ENCODE measurements at regions not wholly inside any gene's neighbourhood (a gene's known extent, or its start where the extent isn't known, plus 50 kb on each side); places are given as distances from the start of the nearest gene placed in this dataset.

GRCh38 chr2:103875131-103875530, 978.8 kb upstream of the POU3F3 start:
- Histone ChIP-seq H3K4me3 (ENCODE audit: low read depth, low read length) (no peak overlapping the region), H3K27ac (no peak overlapping the region), H3K27me3 (replicated peaks) (no peaks in the 10 kb centered on the region), H3K36me3 (replicated peaks) (no peaks in the 10 kb centered on the region)
- in situ Hi-C loops (cut with HindIII; ENCODE audit: low pct_ligation_motif_present, low sequenced_read_pairs): no loop called here
- TF ChIP-seq CTCF (IDR thresholded peaks at IDR 0.05; ENCODE audit: low read depth, low read length, missing control alignments): no peak
- DNase-seq: no peak

DNA sequence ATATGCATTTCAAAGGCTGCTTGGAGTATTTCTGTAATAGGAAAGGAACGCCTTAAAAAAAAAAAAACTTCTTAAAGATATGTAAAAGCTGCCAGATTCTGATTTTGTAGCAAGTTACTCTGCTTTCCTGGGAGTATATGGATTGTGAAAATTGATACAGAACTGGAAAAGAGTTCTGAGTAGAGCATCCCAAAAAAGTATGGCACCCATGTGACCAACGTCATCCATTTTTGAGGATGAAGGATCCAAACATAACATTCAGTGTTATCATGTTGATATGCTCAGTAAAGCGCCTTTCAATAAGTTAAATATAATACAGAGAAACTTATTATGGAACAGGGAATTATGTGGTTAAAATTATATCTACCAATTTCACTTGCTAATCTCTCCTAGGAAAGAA, 978.4 kb upstream of the POU3F3 start:
- H3K27ac ChIP-seq: no peak overlapping the region
- in situ Hi-C loops (cut with HindIII; ENCODE audit: low pct_ligation_motif_present, low sequenced_read_pairs): no loop called here
- H3K4me3 ChIP-seq (ENCODE audit: low read depth, low read length): no peak overlapping the region
- no peak for TF ChIP-seq CTCF (IDR thresholded peaks at IDR 0.05; ENCODE audit: low read depth, low read length, missing control alignments)
- DNase-seq: no peak
- H3K27me3 ChIP-seq (replicated peaks): no peaks in the 10 kb centered on the region
- H3K36me3 ChIP-seq (replicated peaks): no peaks in the 10 kb centered on the region

DNA sequence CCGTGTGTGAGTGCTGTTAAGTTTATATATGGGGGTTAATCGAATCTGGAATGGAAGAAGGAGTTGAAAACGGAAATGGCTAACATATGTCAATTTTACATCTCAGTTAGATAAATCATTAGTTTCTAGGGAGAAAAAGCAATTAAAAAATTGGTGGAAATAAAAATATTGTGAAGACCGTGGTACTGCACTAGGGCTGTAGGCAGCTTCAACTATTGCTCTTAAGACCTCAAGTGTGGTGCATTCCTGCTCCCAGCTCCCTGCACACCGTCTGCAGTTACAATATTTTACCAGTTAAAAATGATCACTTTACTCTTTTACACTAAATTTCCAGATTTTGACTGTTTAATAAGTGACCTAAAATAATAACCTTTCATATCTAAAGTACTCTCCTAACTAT, 977.3 kb upstream of the POU3F3 start:
- Histone ChIP-seq H3K4me3 (ENCODE audit: low read depth, low read length) (no peak overlapping the region), H3K27ac (no peak overlapping the region), H3K36me3 (replicated peaks) (no peaks in the 10 kb centered on the region), H3K27me3 (replicated peaks) (no peaks in the 10 kb centered on the region)
- TF ChIP-seq CTCF (IDR thresholded peaks at IDR 0.05; ENCODE audit: low read depth, low read length, missing control alignments): no peak
- in situ Hi-C loops (cut with HindIII; ENCODE audit: low pct_ligation_motif_present, low sequenced_read_pairs): no loop called here
- no peak for DNase-seq

DNA sequence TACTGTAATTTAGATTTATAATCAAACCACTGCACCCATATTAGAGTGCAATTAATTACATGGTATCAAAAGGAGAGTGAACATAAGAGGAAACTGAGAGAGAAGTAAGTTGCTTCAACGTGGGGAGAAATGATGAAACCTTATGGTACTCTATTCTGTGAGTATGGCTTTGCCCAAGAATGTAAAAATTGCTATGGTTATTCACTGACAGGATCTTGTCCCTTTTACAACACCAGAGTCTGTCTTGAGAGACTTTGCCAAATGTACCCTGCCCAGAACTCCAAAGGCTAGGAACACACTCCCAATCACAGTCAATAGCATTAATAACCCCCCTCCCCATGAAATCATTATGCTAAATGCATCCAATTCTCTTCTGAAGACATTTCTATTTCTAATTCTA, 974.8 kb upstream of the POU3F3 start:
- TF ChIP-seq CTCF (IDR thresholded peaks at IDR 0.05; ENCODE audit: low read depth, low read length, missing control alignments): no peak
- H3K4me3 ChIP-seq (ENCODE audit: low read depth, low read length): no peak overlapping the region
- in situ Hi-C loops (cut with HindIII; ENCODE audit: low pct_ligation_motif_present, low sequenced_read_pairs): no loop called here
- no peak for DNase-seq
- no peaks in the 10 kb centered on the region for H3K27me3 ChIP-seq (replicated peaks)
- H3K27ac ChIP-seq: no peak overlapping the region
- H3K36me3 ChIP-seq (replicated peaks): no peaks in the 10 kb centered on the region

DNA sequence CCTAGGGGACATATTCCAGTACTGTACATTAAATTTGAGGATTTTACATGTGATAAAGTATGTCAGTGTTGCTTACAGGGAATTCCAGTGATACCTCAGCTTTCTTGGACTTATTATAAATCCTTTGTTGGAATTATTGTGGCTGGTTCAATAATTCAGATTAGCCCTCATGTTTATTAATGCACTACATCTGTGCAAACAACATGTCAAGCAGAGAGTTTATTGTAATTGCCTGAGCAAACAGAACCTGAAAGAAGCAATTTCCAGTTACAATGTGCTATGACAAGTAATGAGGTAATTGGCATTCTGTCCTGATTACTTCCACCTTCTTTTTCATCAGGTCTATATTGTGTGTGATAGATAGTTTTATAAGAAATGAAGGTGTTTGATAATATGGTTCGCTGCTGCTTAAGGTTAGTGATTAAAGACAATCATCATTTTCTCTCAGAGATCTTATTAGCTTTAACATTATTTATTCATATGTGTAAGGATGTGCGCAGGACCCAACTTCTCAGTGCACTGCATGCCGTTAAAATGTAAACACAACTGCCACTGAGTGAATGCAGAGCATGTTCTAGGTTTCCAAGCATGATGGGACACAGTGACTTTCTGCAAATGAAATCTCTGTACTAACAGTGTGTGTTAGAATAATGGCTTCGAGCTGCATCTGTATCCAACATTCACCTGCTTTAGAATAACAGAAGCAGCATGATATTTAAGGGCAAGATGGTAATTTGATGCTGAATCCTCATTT, 973.7 kb upstream of the POU3F3 start:
- TF ChIP-seq CTCF (IDR thresholded peaks at IDR 0.05; ENCODE audit: low read depth, low read length, missing control alignments): no peak
- Histone ChIP-seq H3K4me3 (ENCODE audit: low read depth, low read length) (no peak overlapping the region), H3K27me3 (replicated peaks) (no peaks in the 10 kb centered on the region), H3K36me3 (replicated peaks) (no peaks in the 10 kb centered on the region), H3K27ac (no peak overlapping the region)
- DNase-seq: no peak
- in situ Hi-C loops (cut with HindIII; ENCODE audit: low pct_ligation_motif_present, low sequenced_read_pairs): no loop called here

DNA sequence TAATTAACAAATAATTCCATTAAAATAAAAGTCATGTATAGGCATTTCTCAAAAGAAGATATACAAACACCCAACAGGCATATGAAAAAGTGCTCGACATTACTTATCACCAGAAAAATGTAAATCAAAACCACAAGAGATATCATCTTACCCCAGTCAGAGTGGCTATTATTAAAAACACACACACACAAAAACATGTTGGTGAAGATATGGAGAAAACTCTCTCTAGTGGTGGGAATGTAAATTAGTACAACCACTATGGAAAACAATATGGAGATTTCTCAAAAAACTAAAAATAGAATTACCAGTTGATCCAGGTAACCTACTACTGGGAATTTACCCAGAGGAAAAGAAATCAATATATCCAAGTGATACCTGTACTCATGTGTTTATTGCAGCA, 966.3 kb upstream of the POU3F3 start:
- H3K27me3 ChIP-seq (replicated peaks): no peaks in the 10 kb centered on the region
- no peak overlapping the region for H3K27ac ChIP-seq
- TF ChIP-seq CTCF (IDR thresholded peaks at IDR 0.05; ENCODE audit: low read depth, low read length, missing control alignments): no peak
- in situ Hi-C loops (cut with HindIII; ENCODE audit: low pct_ligation_motif_present, low sequenced_read_pairs): no loop called here
- H3K36me3 ChIP-seq (replicated peaks): no peaks in the 10 kb centered on the region
- no peak overlapping the region for H3K4me3 ChIP-seq (ENCODE audit: low read depth, low read length)
- DNase-seq: no peak
